ENCODE measurements at regions not wholly inside any gene's neighbourhood (a gene's known extent, or its start where the extent isn't known, plus 50 kb on each side); places are given as distances from the start of the nearest gene placed in this dataset.

DNA sequence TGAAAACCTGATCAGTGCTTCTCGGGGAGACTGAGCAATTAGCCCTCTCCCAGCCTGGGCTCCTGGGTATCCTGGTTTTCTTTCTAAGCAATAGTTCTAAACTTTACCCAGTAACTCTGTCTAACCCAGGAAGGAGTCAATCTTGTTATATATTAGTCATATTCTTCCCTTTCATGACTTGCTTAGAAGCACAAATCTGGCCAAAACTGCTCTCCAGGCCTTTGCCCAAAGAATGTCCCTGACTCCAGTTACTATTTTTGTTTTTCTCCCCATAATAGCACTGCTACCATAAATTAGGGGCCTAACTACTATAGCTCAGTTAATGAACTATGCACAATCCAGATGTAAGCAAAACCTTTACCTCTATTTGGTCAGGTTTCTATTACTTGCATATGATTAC lies 355.8 kb upstream of the HTR2A start:
- POLR2A ChIA-PET: no interaction called here

DNA sequence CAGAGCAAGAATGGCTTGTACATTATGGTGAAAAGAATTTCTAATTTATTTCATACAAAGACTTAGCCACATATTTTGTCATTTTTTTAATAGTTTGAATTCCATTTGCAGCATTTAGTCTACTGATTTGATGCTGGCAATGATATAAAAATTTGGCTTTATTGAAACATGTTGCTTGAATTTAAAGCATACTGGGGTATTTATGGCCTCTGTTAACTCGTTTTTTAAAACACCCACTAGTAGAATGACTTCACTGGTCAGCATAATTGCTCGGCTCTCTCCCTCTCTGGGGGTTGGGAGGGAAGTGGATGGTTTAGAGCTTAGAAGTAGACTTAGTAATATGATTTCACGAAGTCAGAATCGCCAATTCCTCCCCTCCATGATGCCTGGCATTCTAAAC lies 354.9 kb upstream of the HTR2A start:
- TF ChIP-seq AFF4 (CRISPR knock-in tag; IDR thresholded peaks at IDR 0.05): no peak
- TF ChIP-seq SKI (IDR thresholded peaks at IDR 0.05; ENCODE audit: partially characterized antibody): no peak
- TF ChIP-seq KLF11 (CRISPR knock-in tag; IDR thresholded peaks at IDR 0.05): no peak
- TF ChIP-seq ATRX (CRISPR knock-in tag; IDR thresholded peaks at IDR 0.05; ENCODE audit: borderline replicate concordance): no peak
- no peak for TF ChIP-seq PRPF4 (IDR thresholded peaks at IDR 0.05; ENCODE audit: low read depth, low read length, poor library complexity, severe bottlenecking)
- TF ChIP-seq XBP1 (CRISPR knock-in tag; IDR thresholded peaks at IDR 0.05): no peak
- TF ChIP-seq, protein P1, sequence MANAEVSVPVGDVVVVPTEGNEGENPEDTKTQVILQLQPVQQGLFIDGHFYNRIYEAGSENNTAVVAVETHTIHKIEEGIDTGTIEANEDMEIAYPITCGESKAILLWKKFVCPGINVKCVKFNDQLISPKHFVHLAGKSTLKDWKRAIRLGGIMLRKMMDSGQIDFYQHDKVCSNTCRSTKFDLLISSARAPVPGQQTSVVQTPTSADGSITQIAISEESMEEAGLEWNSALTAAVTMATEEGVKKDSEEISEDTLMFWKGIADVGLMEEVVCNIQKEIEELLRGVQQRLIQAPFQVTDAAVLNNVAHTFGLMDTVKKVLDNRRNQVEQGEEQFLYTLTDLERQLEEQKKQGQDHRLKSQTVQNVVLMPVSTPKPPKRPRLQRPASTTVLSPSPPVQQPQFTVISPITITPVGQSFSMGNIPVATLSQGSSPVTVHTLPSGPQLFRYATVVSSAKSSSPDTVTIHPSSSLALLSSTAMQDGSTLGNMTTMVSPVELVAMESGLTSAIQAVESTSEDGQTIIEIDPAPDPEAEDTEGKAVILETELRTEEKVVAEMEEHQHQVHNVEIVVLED (CRISPR knock-in tag; IDR thresholded peaks at IDR 0.05; ENCODE audit: borderline replicate concordance): no peak
- CTCF ChIA-PET (ENCODE audit: low intra/inter-chr PET ratio, low total read pairs): no interaction called here
- POLR2A ChIA-PET: no interaction called here
- in situ Hi-C loops (cut with HindIII; ENCODE audit: extremely low pct_ligation_motif_present, low pct_unique_long_range_greater_than_20kb): no loop called here
- Histone ChIP-seq H4K20me1 (ENCODE audit: insufficient read depth, low read length) (no peaks in the 10 kb centered on the region), H3K79me2 (ENCODE audit: insufficient read depth, low read length) (no peaks in the 10 kb centered on the region), H3K4me3 (replicated peaks in 1 of 3; ENCODE audit: insufficient read depth in 1 of 3, low read depth in 2 of 3, low read length in 3 of 3) (no peak overlapping the region), H3K4me2 (ENCODE audit: low read depth, low read length) (no peak overlapping the region), H3K36me3 (replicated peaks in 1 of 2; ENCODE audit: control insufficient read depth in 1 of 2, insufficient read depth in 2 of 2, low read length in 2 of 2) (no peaks in the 10 kb centered on the region), H2AFZ (ENCODE audit: low read length) (no peak overlapping the region), H3K9me3 (ENCODE audit: low read length) (no peaks in the 10 kb centered on the region), H3K27me3 (ENCODE audit: control insufficient read depth in 1 of 2, insufficient read depth in 2 of 2, low read length in 2 of 2) (no peaks in the 10 kb centered on the region), H3K27ac (ENCODE audit: extremely low read length, insufficient read depth, low read length) (no peak overlapping the region), H3K9ac (ENCODE audit: insufficient read depth, low read depth, low read length) (no peak overlapping the region), H3K4me1 (ENCODE audit: insufficient read depth, low read length) (no peaks in the 10 kb centered on the region)
- intact Hi-C loops (cut with micrococcal nuclease; ENCODE audit: unreplicated experiment): no loop called here
- ATAC-seq: no peak
- DNase-seq (ENCODE audit: low spot score): no peak
- FAIRE-seq: no peak
- BruUV-seq (replicated peaks): no TSS peak
- 0% methylated on average over 4 of the region's 4 CpGs for whole genome bisulfite sequencing (ENCODE audit: low lambda C conversion rate)

More for the DNA sequence above, 355.8 kb upstream of the HTR2A start:
- H4K20me1 ChIP-seq (ENCODE audit: insufficient read depth, low read length): no peaks in the 10 kb centered on the region
- WGBS (ENCODE audit: low lambda C conversion rate): no CpG with 5 or more reads among the region's 1 CpG
- no peaks in the 10 kb centered on the region for H3K79me2 ChIP-seq (ENCODE audit: insufficient read depth, low read length)
- FAIRE-seq (no peak), ATAC-seq (no peak), DNase-seq (ENCODE audit: low spot score) (no peak)
- CTCF ChIA-PET (ENCODE audit: low intra/inter-chr PET ratio, low total read pairs): no interaction called here
- H3K27ac ChIP-seq (ENCODE audit: extremely low read length, insufficient read depth, low read length): no peak overlapping the region
- no peaks in the 10 kb centered on the region for H3K4me1 ChIP-seq (ENCODE audit: insufficient read depth, low read length)
- no peaks in the 10 kb centered on the region for H3K9me3 ChIP-seq (ENCODE audit: low read length)
- H3K36me3 ChIP-seq (replicated peaks in 1 of 2; ENCODE audit: control insufficient read depth in 1 of 2, insufficient read depth in 2 of 2, low read length in 2 of 2): no peaks in the 10 kb centered on the region
- no TSS peak for BruUV-seq (replicated peaks)
- H3K9ac ChIP-seq (ENCODE audit: insufficient read depth, low read depth, low read length): no peak overlapping the region
- intact Hi-C loops (cut with micrococcal nuclease; ENCODE audit: unreplicated experiment) (no loop called here), in situ Hi-C loops (cut with HindIII; ENCODE audit: extremely low pct_ligation_motif_present, low pct_unique_long_range_greater_than_20kb) (no loop called here)
- H3K4me3 ChIP-seq (replicated peaks in 1 of 3; ENCODE audit: insufficient read depth in 1 of 3, low read depth in 2 of 3, low read length in 3 of 3): no peak overlapping the region
- no peaks in the 10 kb centered on the region for H3K27me3 ChIP-seq (ENCODE audit: control insufficient read depth in 1 of 2, insufficient read depth in 2 of 2, low read length in 2 of 2)
- TF ChIP-seq PHF20 (CRISPR knock-in tag; IDR thresholded peaks at IDR 0.05): no peak
- no peak overlapping the region for H2AFZ ChIP-seq (ENCODE audit: low read length)
- no peak overlapping the region for H3K4me2 ChIP-seq (ENCODE audit: low read depth, low read length)

Measured in HepG2 (cell line).